EH (cell line): ENCODE measurements at regions not wholly inside any gene's neighbourhood (a gene's known extent, or its start where the extent isn't known, plus 50 kb on each side); places are given as distances from the start of the nearest gene placed in this dataset.
"Not testable (repeated sequence)": the region's sequence is repeated elsewhere in the genome, so short reads cannot be mapped to it uniquely, and the experiment has no call there.

Experiments
- DNase-seq: peaks from one replicate; pipeline ENCODE4 v3.0.0-alpha.2; 2015; ENCODE audit warnings: low read depth

- not testable (repeated sequence) for DNase-seq
Observed at GRCh38 chr4:55696424-55696823, 60.3 kb upstream of the NMU start.

GRCh38 chr4:55706541-55706940 lies 70.4 kb upstream of the NMU start:
- peak; percentile 30 for DNase-seq

GRCh38 chr4:55707507-55707906 lies 71.4 kb upstream of the NMU start:
- DNase-seq: no peak

GRCh38 chr4:55707991-55708390 lies 71.9 kb upstream of the NMU start:
- DNase-seq: not testable (repeated sequence)

GRCh38 chr4:55712835-55713234 lies 76.7 kb upstream of the NMU start:
- DNase-seq: not testable (repeated sequence)

GRCh38 chr4:55721651-55722050 lies 85.6 kb upstream of the NMU start:
- DNase-seq: no peak

GRCh38 chr4:55722132-55722531 lies 86.0 kb upstream of the NMU start:
- no peak for DNase-seq

- no peak for DNase-seq
Observed at GRCh38 chr4:55723403-55723802, 87.3 kb upstream of the NMU start.

GRCh38 chr4:55725057-55725456 lies 89.0 kb upstream of the NMU start:
- no peak for DNase-seq

- peak; percentile 54 for DNase-seq
Observed at GRCh38 chr4:55727746-55728145, 91.6 kb upstream of the NMU start.

GRCh38 chr4:55729351-55730279 lies 90.0 kb upstream of the EXOC1L start:
- DNase-seq: no peak

- DNase-seq: no peak
Observed at GRCh38 chr4:55730280-55730931, 89.2 kb upstream of the EXOC1L start.

GRCh38 chr4:55731959-55732358 lies 87.6 kb upstream of the EXOC1L start:
- DNase-seq: no peak

GRCh38 chr4:55732864-55733263 lies 86.7 kb upstream of the EXOC1L start:
- DNase-seq: no peak

- DNase-seq: peak; percentile 26
Observed at GRCh38 chr4:55733932-55734331, 85.7 kb upstream of the EXOC1L start.

GRCh38 chr4:55736605-55737183 lies 82.9 kb upstream of the EXOC1L start:
- DNase-seq: no peak

GRCh38 chr4:55742655-55743202 lies 76.9 kb upstream of the EXOC1L start:
- peak; percentile 34 for DNase-seq

- DNase-seq: no peak
Observed at GRCh38 chr4:55744369-55744768, 75.2 kb upstream of the EXOC1L start.

GRCh38 chr4:55745014-55745413 lies 74.6 kb upstream of the EXOC1L start:
- no peak for DNase-seq

- no peak for DNase-seq
Observed at GRCh38 chr4:55747793-55748192, 71.8 kb upstream of the EXOC1L start.

GRCh38 chr4:55749666-55750065 lies 69.9 kb upstream of the EXOC1L start:
- no peak for DNase-seq

GRCh38 chr4:55752810-55753209 lies 66.8 kb upstream of the EXOC1L start:
- no peak for DNase-seq

GRCh38 chr4:55753856-55754255 lies 65.7 kb upstream of the EXOC1L start:
- no peak for DNase-seq
